SK-N-SH (cell line): ENCODE measurements at regions not wholly inside any gene's neighbourhood (a gene's known extent, or its start where the extent isn't known, plus 50 kb on each side); places are given as distances from the start of the nearest gene placed in this dataset.

Experiments used
- CTCF ChIA-PET: fragments of 300-600, 350-600 bp; formaldehyde crosslinking; extraction: SDS; loops from one replicate; lab custom pipeline; 2021; lab: Yijun Ruan, JAX
- POLR2A ChIA-PET: fragments of 350-600 bp; sonication (Branson Sonifier 250); formaldehyde crosslinking; extraction: SDS; loops from one replicate; lab custom pipeline; 2020; ENCODE audit warnings: antibody characterized with exemption, inconsistent platforms; lab: Yijun Ruan, JAX
- DNase-seq: peaks from one replicate; pipeline ENCODE4 v3.0.0; 2012
- H2AFZ ChIP-seq: fragments of 200-600 bp; sonication (generic); 2 replicates; pipeline ENCODE4 v1.8.1; 2016; ENCODE audit warnings: antibody characterized with exemption, mild to moderate bottlenecking, low read depth
- H3F3A ChIP-seq: fragments of 200-600 bp; sonication (generic); replicated peaks from 2 replicates; pipeline ENCODE3; 2016; ENCODE audit warnings: antibody characterized with exemption, mild to moderate bottlenecking; ENCODE audit not compliant: insufficient read depth
- H3K27ac ChIP-seq, 2 experiments: fragments of 200-500 bp in 1 of 2; fragments of 200-600 bp in 1 of 2; sonication (Bioruptor generic) in 1 of 2; sonication (generic), shearing (Covaris generic) in 1 of 2; 2 replicates each; pipeline versions ENCODE4 v1.5.1 to v1.6.1; 2014 to 2016; ENCODE audit warnings: low read depth in 2 of 2, inconsistent platforms in 1 of 2, low read length in 1 of 2, mild to moderate bottlenecking in 1 of 2, mixed read lengths in 1 of 2
- H3K27me3 ChIP-seq: fragments of 200-600 bp; sonication (generic), shearing (Covaris generic); 2 replicates; pipeline ENCODE4 v1.6.1; 2016; ENCODE audit warnings: mixed run types; ENCODE audit not compliant: insufficient read depth
- H3K36me3 ChIP-seq, 2 experiments: fragments of 200-500 bp in 1 of 2; fragments of 200-600 bp in 1 of 2; sonication (Bioruptor generic) in 1 of 2; sonication (generic) in 1 of 2; replicated peaks in 1 of 2; 2 replicates each; pipeline versions ENCODE3 to v1.5.1; 2014 to 2016; ENCODE audit warnings: low read length in 1 of 2, mild to moderate bottlenecking in 1 of 2; ENCODE audit not compliant: insufficient read depth in 2 of 2, control insufficient read depth in 1 of 2
- H3K4me1 ChIP-seq, 2 experiments: fragments of 200-500 bp in 1 of 2; fragments of 200-600 bp in 1 of 2; sonication (Bioruptor generic) in 1 of 2; sonication (generic), shearing (Covaris generic) in 1 of 2; 2 replicates each; pipeline versions ENCODE4 v1.5.1 to v1.6.1; 2014 to 2016; ENCODE audit warnings: low read depth in 1 of 2, low read length in 1 of 2, mixed run types in 1 of 2; ENCODE audit not compliant: insufficient read depth in 2 of 2, control insufficient read depth in 1 of 2
- H3K4me2 ChIP-seq: fragments of 200-600 bp; sonication (generic), shearing (Covaris generic); 2 replicates; pipeline ENCODE4 v1.6.1; 2017; ENCODE audit warnings: mixed run types
- H3K4me3 ChIP-seq, 2 experiments: fragments of 200-500 bp in 1 of 2; fragments of 200-600 bp in 1 of 2; sonication (Bioruptor generic) in 1 of 2; sonication (generic), shearing (Covaris generic) in 1 of 2; 2 replicates each; pipeline versions ENCODE4 v1.5.1 to v1.8.1; 2014 to 2016; ENCODE audit warnings: low read depth in 2 of 2, inconsistent platforms in 1 of 2, low read length in 1 of 2, mild to moderate bottlenecking in 1 of 2, mixed read lengths in 1 of 2, moderate library complexity in 1 of 2
- H3K79me2 ChIP-seq: fragments of 200-600 bp; sonication (generic); 2 replicates; pipeline ENCODE4 v1.8.1; 2017; ENCODE audit warnings: mild to moderate bottlenecking; ENCODE audit not compliant: insufficient read depth
- H3K9ac ChIP-seq: fragments of 200-600 bp; sonication (generic); 2 replicates; pipeline ENCODE4 v1.6.1; 2017; ENCODE audit warnings: mixed run types
- H3K9me2 ChIP-seq: fragments of 200-600 bp; sonication (generic); 2 replicates; pipeline ENCODE4 v1.6.1; 2017; ENCODE audit warnings: mixed run types
- H3K9me3 ChIP-seq: fragments of 200-600 bp; sonication (generic); 2 replicates; pipeline ENCODE4 v1.6.1; 2017; ENCODE audit warnings: mixed run types, mild to moderate bottlenecking, moderate library complexity
- H4K20me1 ChIP-seq: fragments of 200-600 bp; sonication (generic); 2 replicates; pipeline ENCODE4 v1.6.1; 2017; ENCODE audit warnings: mild to moderate bottlenecking, mixed run types; ENCODE audit not compliant: insufficient read depth
- CHD2 ChIP-seq: fragments of 150-350 bp; IDR thresholded peaks from 2 replicates; pipeline ENCODE4 v1.6.1; 2018; ENCODE audit warnings: low read length; ENCODE audit not compliant: partially characterized antibody
- EP300 ChIP-seq, 2 experiments: IDR thresholded peaks; 2 replicates each; pipeline versions ENCODE4 v1.4.0 to v1.6.1; 2012; ENCODE audit warnings: borderline replicate concordance in 1 of 2, low read depth in 1 of 2, low read length in 1 of 2
- FOSL2 ChIP-seq: IDR thresholded peaks from 2 replicates; pipeline ENCODE4 v1.4.0; 2012; ENCODE audit warnings: low read depth, mild to moderate bottlenecking, moderate library complexity, borderline replicate concordance
- FOXM1 ChIP-seq: IDR thresholded peaks from 2 replicates; pipeline ENCODE4 v1.4.0; 2012; ENCODE audit warnings: low read depth, mild to moderate bottlenecking
- IRF3 ChIP-seq: fragments of 150-350 bp; IDR thresholded peaks from 2 replicates; pipeline ENCODE4 v1.6.1; 2016; ENCODE audit warnings: mild to moderate bottlenecking, low read depth, low read length
- MAX ChIP-seq: IDR thresholded peaks from 2 replicates; pipeline ENCODE4 v1.4.0; 2012; ENCODE audit warnings: low read depth
- NRF1 ChIP-seq: IDR thresholded peaks from 2 replicates; pipeline ENCODE4 v1.6.1; 2012; ENCODE audit warnings: low read depth, mild to moderate bottlenecking, low read length
- RCOR1 ChIP-seq: fragments of 150-350 bp; IDR thresholded peaks from 2 replicates; pipeline ENCODE4 v1.6.1; 2017; ENCODE audit warnings: antibody characterized with exemption, low read length
- RFX5 ChIP-seq: IDR thresholded peaks from 2 replicates; pipeline ENCODE4 v1.6.1; 2012; ENCODE audit warnings: mild to moderate bottlenecking, improper control_type of control experiment, low read length
- RXRA ChIP-seq: IDR thresholded peaks from 2 replicates; pipeline ENCODE4 v1.4.0; 2012; ENCODE audit warnings: low read depth, mild to moderate bottlenecking, borderline replicate concordance
- SIN3A ChIP-seq: IDR thresholded peaks from 2 replicates; pipeline ENCODE4 v1.6.1; 2012; ENCODE audit warnings: low read depth, mild to moderate bottlenecking, low read length, moderate library complexity, borderline replicate concordance
- TAF1 ChIP-seq: IDR thresholded peaks from 2 replicates; pipeline ENCODE4 v1.6.1; 2012; ENCODE audit warnings: low read depth, mild to moderate bottlenecking, low read length, moderate library complexity, borderline replicate concordance
- TEAD4 ChIP-seq: IDR thresholded peaks from 2 replicates; pipeline ENCODE4 v1.4.0; 2012; ENCODE audit warnings: mild to moderate bottlenecking, borderline replicate concordance; ENCODE audit not compliant: insufficient read depth
- USF1 ChIP-seq: IDR thresholded peaks from 2 replicates; pipeline ENCODE4 v1.4.0; 2012; ENCODE audit warnings: low read depth, borderline replicate concordance
- YY1 ChIP-seq: IDR thresholded peaks from 2 replicates; pipeline ENCODE4 v1.4.0; 2012; ENCODE audit warnings: low read depth, mild to moderate bottlenecking
- WGBS: methylation state at CpG from one replicate; pipeline ENCODE4 v1.1.6; 2017; ENCODE audit warnings: low lambda C conversion rate; 5-methylcytosine and 5-hydroxymethylcytosine counted together
- TF ChIP-seq, protein P1 (sequence below): fragments of 200-600 bp; sonication (generic); IDR thresholded peaks from 2 replicates; pipeline ENCODE4 v1.6.1; 2017; ENCODE audit warnings: antibody characterized with exemption, mild to moderate bottlenecking, moderate library complexity
- TF ChIP-seq, protein P2 (sequence below): IDR thresholded peaks from 2 replicates; pipeline ENCODE4 v1.4.0; 2012; ENCODE audit warnings: low read depth, borderline replicate concordance

DNA sequence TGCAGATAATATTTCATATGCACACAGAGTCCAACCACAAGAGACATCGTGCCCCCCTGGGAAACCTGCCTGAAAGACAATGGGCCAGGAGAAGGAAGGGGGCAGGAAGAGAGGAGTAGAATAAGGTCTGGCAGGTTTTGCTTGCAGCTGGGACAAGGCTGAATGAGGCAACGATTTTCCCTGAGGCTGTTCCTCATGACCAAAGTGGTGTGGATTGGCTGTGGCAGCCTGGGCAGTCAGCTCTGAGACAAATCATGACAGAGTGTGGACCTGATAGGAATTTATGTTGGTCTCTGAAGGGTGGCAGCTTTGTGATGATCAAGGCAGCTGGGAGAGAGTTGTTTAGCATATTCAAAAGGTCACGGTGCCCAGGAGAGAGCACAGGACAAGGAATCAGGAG, 119.3 kb downstream of the NMUR2 start:
- CTCF ChIA-PET, result no interaction called here
- no peak overlapping the region for H3K27ac ChIP-seq
- DNase-seq, result no peak
- WGBS, result 0% methylated on average over 3 of the region's 3 CpGs
- no peaks in the 10 kb centered on the region for H3K27me3 ChIP-seq
- H3K4me3 ChIP-seq, result no peak overlapping the region
- no peaks in the 10 kb centered on the region for H3K36me3 ChIP-seq
- no peaks in the 10 kb centered on the region for H3K9me3 ChIP-seq
- TF ChIP-seq SIN3A (no peak), RCOR1 (no peak), IRF3 (no peak), USF1 (no peak), MAX (no peak), NRF1 (no peak), FOXM1 (no peak), EP300 (IDR thresholded peaks at IDR 0.05; ENCODE audit: borderline replicate concordance in 1 of 2, low read depth in 1 of 2, low read length in 1 of 2) (no peak), RFX5 (no peak), TEAD4 (no peak), YY1 (no peak), FOSL2 (no peak), TAF1 (no peak), RXRA (no peak), CHD2 (no peak)
- TF ChIP-seq, protein P1, sequence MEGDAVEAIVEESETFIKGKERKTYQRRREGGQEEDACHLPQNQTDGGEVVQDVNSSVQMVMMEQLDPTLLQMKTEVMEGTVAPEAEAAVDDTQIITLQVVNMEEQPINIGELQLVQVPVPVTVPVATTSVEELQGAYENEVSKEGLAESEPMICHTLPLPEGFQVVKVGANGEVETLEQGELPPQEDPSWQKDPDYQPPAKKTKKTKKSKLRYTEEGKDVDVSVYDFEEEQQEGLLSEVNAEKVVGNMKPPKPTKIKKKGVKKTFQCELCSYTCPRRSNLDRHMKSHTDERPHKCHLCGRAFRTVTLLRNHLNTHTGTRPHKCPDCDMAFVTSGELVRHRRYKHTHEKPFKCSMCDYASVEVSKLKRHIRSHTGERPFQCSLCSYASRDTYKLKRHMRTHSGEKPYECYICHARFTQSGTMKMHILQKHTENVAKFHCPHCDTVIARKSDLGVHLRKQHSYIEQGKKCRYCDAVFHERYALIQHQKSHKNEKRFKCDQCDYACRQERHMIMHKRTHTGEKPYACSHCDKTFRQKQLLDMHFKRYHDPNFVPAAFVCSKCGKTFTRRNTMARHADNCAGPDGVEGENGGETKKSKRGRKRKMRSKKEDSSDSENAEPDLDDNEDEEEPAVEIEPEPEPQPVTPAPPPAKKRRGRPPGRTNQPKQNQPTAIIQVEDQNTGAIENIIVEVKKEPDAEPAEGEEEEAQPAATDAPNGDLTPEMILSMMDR, result no peak
- TF ChIP-seq, protein P2, sequence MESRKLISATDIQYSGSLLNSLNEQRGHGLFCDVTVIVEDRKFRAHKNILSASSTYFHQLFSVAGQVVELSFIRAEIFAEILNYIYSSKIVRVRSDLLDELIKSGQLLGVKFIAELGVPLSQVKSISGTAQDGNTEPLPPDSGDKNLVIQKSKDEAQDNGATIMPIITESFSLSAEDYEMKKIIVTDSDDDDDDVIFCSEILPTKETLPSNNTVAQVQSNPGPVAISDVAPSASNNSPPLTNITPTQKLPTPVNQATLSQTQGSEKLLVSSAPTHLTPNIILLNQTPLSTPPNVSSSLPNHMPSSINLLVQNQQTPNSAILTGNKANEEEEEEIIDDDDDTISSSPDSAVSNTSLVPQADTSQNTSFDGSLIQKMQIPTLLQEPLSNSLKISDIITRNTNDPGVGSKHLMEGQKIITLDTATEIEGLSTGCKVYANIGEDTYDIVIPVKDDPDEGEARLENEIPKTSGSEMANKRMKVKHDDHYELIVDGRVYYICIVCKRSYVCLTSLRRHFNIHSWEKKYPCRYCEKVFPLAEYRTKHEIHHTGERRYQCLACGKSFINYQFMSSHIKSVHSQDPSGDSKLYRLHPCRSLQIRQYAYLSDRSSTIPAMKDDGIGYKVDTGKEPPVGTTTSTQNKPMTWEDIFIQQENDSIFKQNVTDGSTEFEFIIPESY, result no peak
- POLR2A ChIA-PET, result no interaction called here
- no peaks in the 10 kb centered on the region for H3K4me1 ChIP-seq
- H2AFZ ChIP-seq, result no peak overlapping the region
- H3F3A ChIP-seq, result no peaks in the 10 kb centered on the region
- H3K9ac ChIP-seq, result no peak overlapping the region
- no peaks in the 10 kb centered on the region for H4K20me1 ChIP-seq
- no peaks in the 10 kb centered on the region for H3K79me2 ChIP-seq
- H3K4me2 ChIP-seq, result no peak overlapping the region
- H3K9me2 ChIP-seq, result no peaks in the 10 kb centered on the region
